Neural progenitor cell (in vitro differentiated cells): ENCODE measurements at regions not wholly inside any gene's neighbourhood (a gene's known extent, or its start where the extent isn't known, plus 50 kb on each side); places are given as distances from the start of the nearest gene placed in this dataset.

Experiments used
- DNase-seq: peaks from one replicate; pipeline ENCODE4 v3.0.0-alpha.2; 2016; ENCODE audit warnings: low spot score
- H2AFZ ChIP-seq: fragments of 200-600 bp; sonication (generic); replicated peaks from 2 replicates; pipeline ENCODE4 v1.6.1; 2016; ENCODE audit warnings: antibody characterized with exemption
- H3F3A ChIP-seq: fragments of 200-600 bp; sonication (generic); 2 replicates; pipeline ENCODE4 v1.6.1; 2016; ENCODE audit warnings: antibody characterized with exemption, low read depth
- H3K27ac ChIP-seq: fragments of 200-600 bp; sonication (generic); 2 replicates; pipeline ENCODE4 v1.5.1; 2016; ENCODE audit warnings: mild to moderate bottlenecking
- H3K27me3 ChIP-seq: fragments of 200-600 bp; sonication (generic); 2 replicates; pipeline ENCODE4 v1.6.1; 2016; ENCODE audit warnings: mild to moderate bottlenecking, moderate library complexity
- H3K36me3 ChIP-seq: fragments of 200-600 bp; sonication (generic); 2 replicates; pipeline ENCODE4 v1.5.1; 2016
- H3K4me1 ChIP-seq: fragments of 200-600 bp; sonication (generic); 2 replicates; pipeline ENCODE4 v1.6.1; 2016; ENCODE audit warnings: mixed run types
- H3K4me2 ChIP-seq: fragments of 200-600 bp; sonication (generic); 2 replicates; pipeline ENCODE4 v1.6.1; 2016
- H3K4me3 ChIP-seq: fragments of 200-600 bp; sonication (generic); 2 replicates; pipeline ENCODE4 v1.5.1; 2016
- H3K79me2 ChIP-seq: fragments of 200-600 bp; sonication (generic); 2 replicates; pipeline ENCODE4 v1.6.1; 2016; ENCODE audit warnings: low read depth
- H3K9ac ChIP-seq: fragments of 200-600 bp; sonication (generic); 2 replicates; pipeline ENCODE4 v1.6.1; 2016
- H3K9me3 ChIP-seq: fragments of 200-600 bp; sonication (generic); 2 replicates; pipeline ENCODE4 v1.5.1; 2016; ENCODE audit warnings: low read depth
- H4K20me1 ChIP-seq: fragments of 200-600 bp; sonication (generic); 2 replicates; pipeline ENCODE4 v1.6.1; 2016; ENCODE audit warnings: low read depth
- H3K27ac Mint-ChIP-seq: 3 replicates; pipeline ENCODE4 v1.8.0; 2021; ENCODE audit warnings: mixed read lengths
- H3K27me3 Mint-ChIP-seq: 2 replicates; pipeline ENCODE4 v1.8.0; 2022; ENCODE audit warnings: low read depth, mild to moderate bottlenecking, inconsistent platforms, moderate library complexity, mixed read lengths; ENCODE audit not compliant: insufficient read depth
- H3K36me3 Mint-ChIP-seq: 3 replicates; pipeline ENCODE4 v1.8.0; 2021; ENCODE audit warnings: mixed read lengths
- H3K4me1 Mint-ChIP-seq: 3 replicates; pipeline ENCODE4 v1.8.0; 2021; ENCODE audit warnings: mixed read lengths
- H3K4me3 Mint-ChIP-seq: 3 replicates; pipeline ENCODE4 v1.8.0; 2021; ENCODE audit warnings: mild to moderate bottlenecking, moderate library complexity, mixed read lengths
- H3K9me3 Mint-ChIP-seq: 3 replicates; pipeline ENCODE4 v1.8.0; 2020; ENCODE audit warnings: mixed read lengths
- EZH2 ChIP-seq: fragments of 200-600 bp; sonication (generic); IDR thresholded peaks from 2 replicates; pipeline ENCODE4 v1.6.1; 2017; ENCODE audit warnings: antibody characterized with exemption, mild to moderate bottlenecking, moderate library complexity
- EZH2phosphoT487 ChIP-seq: fragments of 200-600 bp; sonication (generic); IDR thresholded peaks from 2 replicates; pipeline ENCODE4 v1.6.1; 2017; ENCODE audit warnings: antibody characterized with exemption
- TF ChIP-seq, protein P1 (sequence below): fragments of 200-600 bp; sonication (generic); IDR thresholded peaks from 2 replicates; pipeline ENCODE4 v1.5.1; 2017; ENCODE audit warnings: antibody characterized with exemption, mild to moderate bottlenecking

DNA sequence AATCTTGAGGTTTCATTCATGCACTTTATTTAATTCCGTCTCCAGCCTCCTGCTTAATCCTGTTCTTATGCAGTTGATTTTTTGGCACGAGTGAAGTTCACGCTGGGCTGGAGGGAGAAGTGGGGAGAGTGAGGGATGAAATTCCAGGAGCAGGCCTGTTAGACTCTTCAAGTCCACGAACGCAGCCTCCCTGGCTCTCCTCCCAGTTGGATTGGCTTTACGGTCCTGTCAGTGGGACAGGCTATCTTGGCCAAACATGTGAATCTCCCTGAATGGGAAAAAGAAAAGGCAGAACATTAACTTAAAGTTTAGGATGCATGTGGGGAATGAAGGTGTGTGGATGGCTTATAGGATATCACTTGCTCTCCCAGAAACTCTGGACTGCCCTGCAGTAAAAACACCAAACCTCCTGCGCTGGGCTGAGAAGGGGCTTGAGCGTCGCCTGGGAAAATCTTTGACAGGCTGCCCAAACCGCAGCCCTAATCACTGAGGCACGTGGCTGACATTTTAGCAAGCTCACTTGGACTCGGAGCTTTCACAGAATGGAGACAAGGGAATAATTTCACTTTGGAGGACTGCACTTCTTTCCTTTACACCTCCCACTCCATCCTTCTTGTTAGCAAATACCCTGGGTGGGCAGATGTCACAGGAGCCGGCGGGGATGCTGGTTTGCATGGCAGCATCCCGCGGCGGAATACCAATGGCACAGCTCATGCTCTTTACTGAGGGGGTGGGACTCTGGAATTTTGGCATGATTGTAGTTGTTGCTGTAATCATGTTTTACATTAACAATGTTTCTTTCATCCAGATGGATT lies 93.9 kb downstream of the ACKR3 start:
- Mint-ChIP-seq H3K27ac (peak overlapping the region; percentile 32), H3K4me3 (peak overlapping the region; percentile 50), H3K36me3 (no peaks in the 10 kb centered on the region), H3K4me1 (peaks cover 40% of the 10 kb centered on the region), H3K9me3 (peaks cover 10% of the 10 kb centered on the region), H3K27me3 (peaks cover 2% of the 10 kb centered on the region)
- TF ChIP-seq EZH2phosphoT487: no peak
- no peak for TF ChIP-seq EZH2
- TF ChIP-seq, protein P1, sequence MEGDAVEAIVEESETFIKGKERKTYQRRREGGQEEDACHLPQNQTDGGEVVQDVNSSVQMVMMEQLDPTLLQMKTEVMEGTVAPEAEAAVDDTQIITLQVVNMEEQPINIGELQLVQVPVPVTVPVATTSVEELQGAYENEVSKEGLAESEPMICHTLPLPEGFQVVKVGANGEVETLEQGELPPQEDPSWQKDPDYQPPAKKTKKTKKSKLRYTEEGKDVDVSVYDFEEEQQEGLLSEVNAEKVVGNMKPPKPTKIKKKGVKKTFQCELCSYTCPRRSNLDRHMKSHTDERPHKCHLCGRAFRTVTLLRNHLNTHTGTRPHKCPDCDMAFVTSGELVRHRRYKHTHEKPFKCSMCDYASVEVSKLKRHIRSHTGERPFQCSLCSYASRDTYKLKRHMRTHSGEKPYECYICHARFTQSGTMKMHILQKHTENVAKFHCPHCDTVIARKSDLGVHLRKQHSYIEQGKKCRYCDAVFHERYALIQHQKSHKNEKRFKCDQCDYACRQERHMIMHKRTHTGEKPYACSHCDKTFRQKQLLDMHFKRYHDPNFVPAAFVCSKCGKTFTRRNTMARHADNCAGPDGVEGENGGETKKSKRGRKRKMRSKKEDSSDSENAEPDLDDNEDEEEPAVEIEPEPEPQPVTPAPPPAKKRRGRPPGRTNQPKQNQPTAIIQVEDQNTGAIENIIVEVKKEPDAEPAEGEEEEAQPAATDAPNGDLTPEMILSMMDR: no peak
- Histone ChIP-seq H3F3A (peaks cover 12% of the 10 kb centered on the region), H3K4me2 (no peak overlapping the region), H3K36me3 (no peaks in the 10 kb centered on the region), H3K4me1 (peaks cover 26% of the 10 kb centered on the region), H3K27me3 (no peaks in the 10 kb centered on the region), H3K4me3 (no peak overlapping the region), H2AFZ (no peak overlapping the region), H3K9ac (no peak overlapping the region), H3K27ac (no peak overlapping the region), H3K79me2 (no peaks in the 10 kb centered on the region), H4K20me1 (no peaks in the 10 kb centered on the region), H3K9me3 (no peaks in the 10 kb centered on the region)
- DNase-seq: no peak

DNA sequence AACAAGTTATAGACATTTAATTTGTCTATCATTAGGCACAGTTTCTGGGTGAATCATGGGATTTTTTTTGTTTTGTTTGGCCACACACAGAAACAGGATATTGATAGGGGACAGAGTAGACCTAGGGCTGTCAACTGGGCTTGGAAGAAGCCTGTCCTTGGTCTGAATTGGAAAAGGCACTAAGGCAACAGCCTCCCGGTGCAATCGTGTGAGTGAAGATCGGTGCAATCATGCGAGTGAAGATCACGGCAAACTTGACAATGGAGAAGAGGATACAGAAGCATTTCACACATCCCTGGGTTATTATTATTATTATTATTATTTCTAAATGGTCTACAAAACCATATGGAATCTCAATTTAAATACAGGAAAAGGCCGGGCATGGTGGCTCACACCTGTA lies 94.5 kb downstream of the ACKR3 start:
- H3K27me3 ChIP-seq: no peaks in the 10 kb centered on the region
- DNase-seq: no peak
- no peaks in the 10 kb centered on the region for H4K20me1 ChIP-seq
- no peaks in the 10 kb centered on the region for H3K9me3 ChIP-seq
- H3K36me3 ChIP-seq: no peaks in the 10 kb centered on the region
- no peak overlapping the region for H3K4me2 ChIP-seq
- H3K9ac ChIP-seq: no peak overlapping the region
- Mint-ChIP-seq H3K4me1 (peaks cover 40% of the 10 kb centered on the region), H3K4me3 (no peak overlapping the region), H3K9me3 (peaks cover 10% of the 10 kb centered on the region), H3K36me3 (no peaks in the 10 kb centered on the region), H3K27me3 (peaks cover 2% of the 10 kb centered on the region), H3K27ac (no peak overlapping the region)
- no peak overlapping the region for H3K27ac ChIP-seq
- peaks cover 12% of the 10 kb centered on the region for H3F3A ChIP-seq
- no peaks in the 10 kb centered on the region for H3K79me2 ChIP-seq
- no peak overlapping the region for H3K4me3 ChIP-seq
- peaks cover 26% of the 10 kb centered on the region for H3K4me1 ChIP-seq
- TF ChIP-seq, protein P1: no peak
- TF ChIP-seq EZH2phosphoT487: no peak
- TF ChIP-seq EZH2: no peak
- H2AFZ ChIP-seq: no peak overlapping the region

DNA sequence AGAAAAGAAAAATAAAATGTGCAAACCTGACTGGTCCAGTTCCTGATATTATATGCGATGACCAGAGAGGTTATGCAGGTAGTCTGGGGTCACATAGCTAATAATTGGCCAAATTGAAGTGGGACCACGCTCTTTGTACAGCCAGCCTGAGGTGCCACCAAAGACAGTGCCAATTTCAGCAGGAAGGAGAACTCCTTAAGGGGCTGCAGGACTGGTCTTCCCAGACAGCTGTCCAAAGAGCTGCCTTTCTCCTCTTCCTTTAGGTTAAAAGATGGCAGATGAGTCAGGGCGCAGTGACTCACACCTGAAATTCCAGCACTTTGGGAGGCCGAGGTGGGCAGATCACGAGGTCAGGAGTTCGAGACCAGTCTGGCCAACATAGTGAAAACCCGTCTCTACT lies 95.5 kb downstream of the ACKR3 start:
- no peak overlapping the region for H3K4me3 ChIP-seq
- Mint-ChIP-seq H3K27me3 (peaks cover 2% of the 10 kb centered on the region), H3K4me3 (no peak overlapping the region), H3K9me3 (peaks cover 13% of the 10 kb centered on the region), H3K36me3 (no peaks in the 10 kb centered on the region), H3K4me1 (peaks cover 31% of the 10 kb centered on the region), H3K27ac (no peak overlapping the region)
- no peak for TF ChIP-seq EZH2phosphoT487
- no peak for TF ChIP-seq EZH2
- TF ChIP-seq, protein P1: no peak
- no peaks in the 10 kb centered on the region for H3K36me3 ChIP-seq
- H3K9me3 ChIP-seq: no peaks in the 10 kb centered on the region
- no peaks in the 10 kb centered on the region for H3K79me2 ChIP-seq
- H3K9ac ChIP-seq: no peak overlapping the region
- no peaks in the 10 kb centered on the region for H3K27me3 ChIP-seq
- no peak overlapping the region for H3K27ac ChIP-seq
- H2AFZ ChIP-seq: no peak overlapping the region
- H3F3A ChIP-seq: peaks cover 12% of the 10 kb centered on the region
- no peak overlapping the region for H3K4me2 ChIP-seq
- no peak for DNase-seq
- H3K4me1 ChIP-seq: peaks cover 21% of the 10 kb centered on the region
- no peaks in the 10 kb centered on the region for H4K20me1 ChIP-seq
